Neutrophil (primary cell): ENCODE measurements at regions not wholly inside any gene's neighbourhood (a gene's known extent, or its start where the extent isn't known, plus 50 kb on each side); places are given as distances from the start of the nearest gene placed in this dataset.

Experiments used
- H3K27ac ChIP-seq: fragments of 200-600 bp; sonication (generic); 2 replicates; pipeline ENCODE4 v1.5.1; 2016; ENCODE audit warnings: mild to moderate bottlenecking, moderate library complexity
- H3K27me3 ChIP-seq: fragments of 200-600 bp; sonication (generic); 2 replicates; pipeline ENCODE4 v1.6.0; 2016; ENCODE audit warnings: mild to moderate bottlenecking
- H3K36me3 ChIP-seq: fragments of 200-600 bp; sonication (generic); 2 replicates; pipeline ENCODE4 v1.5.1; 2017
- H3K4me1 ChIP-seq, 2 experiments: fragments of 200-600 bp in 1 of 2; sonication (generic) in 1 of 2; 1 replicate in 1 of 2; 2 replicates in 1 of 2; pipeline versions ENCODE4 v1.5.1 to v1.6.1; 2013 to 2016; ENCODE audit warnings: low read depth in 1 of 2, low read length in 1 of 2, mild to moderate bottlenecking in 1 of 2, moderate library complexity in 1 of 2; ENCODE audit not compliant: control insufficient read depth in 1 of 2, insufficient read depth in 1 of 2
- H3K4me3 ChIP-seq, 2 experiments: fragments of 200-600 bp in 1 of 2; sonication (generic) in 1 of 2; 1 replicate in 1 of 2; 2 replicates in 1 of 2; pipeline ENCODE4 v1.5.1; 2013 to 2016; ENCODE audit warnings: low read depth in 1 of 2, low read length in 1 of 2, mild to moderate bottlenecking in 1 of 2, moderate library complexity in 1 of 2
- H3K9me3 ChIP-seq: fragments of 200-600 bp; sonication (generic); 2 replicates; pipeline ENCODE4 v1.5.1; 2016
- TF ChIP-seq, protein P1 (sequence below): fragments of 200-600 bp; sonication (generic); IDR thresholded peaks from 2 replicates; pipeline ENCODE4 v1.5.1; 2016; ENCODE audit warnings: antibody characterized with exemption

DNA sequence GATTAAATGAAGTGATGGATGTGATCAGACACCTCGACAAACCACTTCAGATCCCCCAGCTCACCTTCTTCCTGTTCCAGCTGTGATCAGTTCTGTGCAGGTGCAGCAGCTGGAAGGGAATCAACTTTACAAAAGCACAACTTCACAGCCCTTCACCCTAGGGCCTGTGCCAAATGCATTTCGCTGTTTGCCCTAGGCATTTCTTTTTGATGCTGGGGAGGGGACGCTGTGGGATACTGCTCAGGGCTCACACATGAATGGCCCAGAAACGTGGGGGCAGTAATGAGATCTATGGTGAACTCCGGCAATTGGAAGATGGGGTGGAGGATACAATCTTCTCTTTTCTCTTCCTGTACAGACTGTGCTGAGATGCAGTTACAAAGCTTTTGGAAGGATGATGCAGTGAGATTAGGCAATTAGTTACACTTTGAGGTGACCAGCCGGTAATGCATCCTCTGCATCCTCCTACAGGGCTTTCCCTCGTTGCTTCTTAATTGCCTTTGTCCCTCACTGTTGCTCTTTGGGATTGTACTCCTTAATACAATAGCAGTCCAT is 215.1 kb upstream of the PITX2 start:
- H3K36me3 ChIP-seq: no peaks in the 10 kb centered on the region

DNA sequence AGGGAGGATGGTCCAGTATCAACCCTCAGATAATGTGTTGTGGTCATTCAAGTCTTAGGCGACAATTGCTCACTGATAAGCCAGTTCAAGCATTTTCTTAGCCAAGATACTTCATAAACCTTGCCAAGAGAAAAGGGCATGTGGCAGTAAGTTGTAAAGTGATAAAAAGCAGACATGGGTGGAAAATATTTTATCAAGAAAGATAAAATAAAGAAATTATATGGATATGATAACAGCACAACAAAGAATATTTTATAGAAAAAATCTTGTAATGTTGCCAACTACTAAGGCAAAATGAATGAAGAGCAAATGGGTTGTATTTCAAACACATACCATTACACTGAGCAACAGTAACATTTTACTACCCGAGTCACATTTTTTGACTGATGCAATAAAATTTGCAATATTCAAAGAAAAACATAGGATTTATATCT is 217.4 kb upstream of the PITX2 start:
- no peaks in the 10 kb centered on the region for H3K27me3 ChIP-seq
- TF ChIP-seq, protein P1, sequence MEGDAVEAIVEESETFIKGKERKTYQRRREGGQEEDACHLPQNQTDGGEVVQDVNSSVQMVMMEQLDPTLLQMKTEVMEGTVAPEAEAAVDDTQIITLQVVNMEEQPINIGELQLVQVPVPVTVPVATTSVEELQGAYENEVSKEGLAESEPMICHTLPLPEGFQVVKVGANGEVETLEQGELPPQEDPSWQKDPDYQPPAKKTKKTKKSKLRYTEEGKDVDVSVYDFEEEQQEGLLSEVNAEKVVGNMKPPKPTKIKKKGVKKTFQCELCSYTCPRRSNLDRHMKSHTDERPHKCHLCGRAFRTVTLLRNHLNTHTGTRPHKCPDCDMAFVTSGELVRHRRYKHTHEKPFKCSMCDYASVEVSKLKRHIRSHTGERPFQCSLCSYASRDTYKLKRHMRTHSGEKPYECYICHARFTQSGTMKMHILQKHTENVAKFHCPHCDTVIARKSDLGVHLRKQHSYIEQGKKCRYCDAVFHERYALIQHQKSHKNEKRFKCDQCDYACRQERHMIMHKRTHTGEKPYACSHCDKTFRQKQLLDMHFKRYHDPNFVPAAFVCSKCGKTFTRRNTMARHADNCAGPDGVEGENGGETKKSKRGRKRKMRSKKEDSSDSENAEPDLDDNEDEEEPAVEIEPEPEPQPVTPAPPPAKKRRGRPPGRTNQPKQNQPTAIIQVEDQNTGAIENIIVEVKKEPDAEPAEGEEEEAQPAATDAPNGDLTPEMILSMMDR: no peak
- H3K4me3 ChIP-seq: no peak overlapping the region

More for the DNA sequence above, 215.1 kb upstream of the PITX2 start:
- Histone ChIP-seq H3K9me3 (no peaks in the 10 kb centered on the region), H3K27ac (no peak overlapping the region), H3K27me3 (no peaks in the 10 kb centered on the region), H3K4me3 (no peak overlapping the region), H3K4me1 (no peaks in the 10 kb centered on the region)
- TF ChIP-seq, protein P1: no peak

DNA sequence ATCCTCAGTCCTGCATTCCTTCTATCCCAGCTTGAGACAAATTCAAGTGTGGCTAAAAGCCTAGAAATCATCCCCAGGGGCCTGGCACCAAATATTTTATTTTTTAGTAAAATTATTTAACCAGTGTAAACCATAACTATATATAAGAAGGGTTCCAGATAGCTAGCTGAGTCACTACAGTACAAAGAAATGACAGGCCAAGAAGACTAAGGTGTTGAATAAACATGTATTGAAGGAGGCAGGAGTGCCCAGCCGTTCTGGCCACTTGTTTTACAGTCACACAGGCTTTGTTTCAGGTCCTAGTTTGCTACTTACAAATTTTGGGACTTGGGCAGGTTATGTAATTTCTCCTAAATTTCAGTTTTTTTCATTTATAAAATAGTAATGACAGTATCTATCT is 225.9 kb upstream of the PITX2 start:
- Histone ChIP-seq H3K9me3 (no peaks in the 10 kb centered on the region), H3K36me3 (no peaks in the 10 kb centered on the region), H3K27me3 (no peaks in the 10 kb centered on the region), H3K4me3 (no peak overlapping the region), H3K27ac (no peak overlapping the region), H3K4me1 (no peaks in the 10 kb centered on the region)
- TF ChIP-seq, protein P1: no peak

More for the DNA sequence above, 217.4 kb upstream of the PITX2 start:
- H3K4me1 ChIP-seq: no peaks in the 10 kb centered on the region
- no peaks in the 10 kb centered on the region for H3K36me3 ChIP-seq
- H3K9me3 ChIP-seq: no peaks in the 10 kb centered on the region
- H3K27ac ChIP-seq: no peak overlapping the region

DNA sequence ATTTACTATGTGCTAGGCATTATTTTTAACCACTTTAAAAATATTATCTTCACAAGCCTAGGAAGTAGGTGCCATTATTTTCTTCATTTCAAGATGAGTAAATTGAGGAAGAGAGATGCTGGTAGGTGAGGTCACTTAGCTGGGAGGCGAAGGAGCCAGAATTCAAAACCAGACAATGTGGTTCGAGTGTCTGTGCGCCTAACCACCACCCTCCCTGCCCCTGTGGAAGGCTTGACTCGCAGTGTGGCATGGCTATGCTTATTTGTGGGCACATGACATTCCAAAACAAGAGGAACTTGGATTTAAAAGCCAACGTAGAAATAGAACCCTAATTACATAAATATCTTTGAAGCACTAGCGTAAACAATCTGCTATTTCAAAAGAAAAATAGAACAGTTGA is 226.6 kb upstream of the PITX2 start:
- H3K9me3 ChIP-seq: no peaks in the 10 kb centered on the region
- no peak overlapping the region for H3K27ac ChIP-seq
- TF ChIP-seq, protein P1: no peak
- no peaks in the 10 kb centered on the region for H3K36me3 ChIP-seq
- no peaks in the 10 kb centered on the region for H3K27me3 ChIP-seq
- H3K4me1 ChIP-seq: no peaks in the 10 kb centered on the region
- no peak overlapping the region for H3K4me3 ChIP-seq

DNA sequence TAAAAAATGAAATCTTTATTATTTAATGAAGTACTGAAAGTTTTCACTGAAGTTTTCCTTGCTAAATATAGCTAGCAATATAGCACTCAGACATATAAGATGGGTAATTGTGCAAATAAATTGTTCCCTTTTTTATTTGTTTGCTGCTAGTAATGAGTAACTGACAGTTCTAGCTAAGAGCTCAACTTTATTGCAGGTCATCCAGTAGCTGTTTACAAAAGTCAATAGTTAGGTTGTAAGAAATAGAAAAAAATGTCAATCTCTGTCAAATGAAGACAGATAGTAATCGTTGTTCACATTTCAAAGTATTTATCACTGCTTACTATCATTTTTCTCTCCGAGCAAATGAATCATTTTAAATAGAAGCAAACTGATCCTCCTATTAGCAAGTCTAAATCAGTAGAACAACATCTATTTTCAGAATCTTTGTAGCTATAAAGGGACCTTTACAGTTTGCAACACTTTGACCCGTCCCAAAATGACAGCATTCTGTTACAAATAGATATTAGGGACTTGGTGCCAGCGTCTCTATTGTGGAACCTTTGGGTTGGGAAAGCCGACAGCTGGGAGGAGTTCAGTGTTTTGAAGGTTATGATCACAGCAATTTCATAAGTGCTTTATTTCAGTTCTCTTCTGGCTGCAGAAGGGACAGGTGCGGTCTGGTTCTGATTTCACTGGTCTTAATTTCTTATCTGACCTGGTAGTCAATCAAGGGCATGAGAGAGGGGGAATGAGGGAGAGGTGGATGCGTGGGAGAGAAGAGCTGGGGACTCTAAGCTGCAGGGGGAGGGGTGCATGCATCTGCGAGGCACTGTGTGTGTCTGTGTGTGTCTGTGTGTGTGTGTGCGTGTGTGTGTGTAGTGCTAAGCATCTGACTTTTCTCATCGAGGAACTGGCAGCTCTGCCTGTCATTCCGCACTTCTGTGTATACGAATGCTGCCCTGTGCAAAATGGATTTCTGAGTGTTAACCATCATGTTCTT is 227.9 kb upstream of the PITX2 start:
- Histone ChIP-seq H3K36me3 (no peaks in the 10 kb centered on the region), H3K27me3 (no peaks in the 10 kb centered on the region), H3K4me3 (no peak overlapping the region), H3K27ac (no peak overlapping the region), H3K9me3 (no peaks in the 10 kb centered on the region), H3K4me1 (no peaks in the 10 kb centered on the region)
- TF ChIP-seq, protein P1: no peak
